Activated CD8-positive, alpha-beta T cell treated with anti-CD3 and anti-CD28 coated beads for 36 hours (primary cell): ENCODE measurements at regions not wholly inside any gene's neighbourhood (a gene's known extent, or its start where the extent isn't known, plus 50 kb on each side); places are given as distances from the start of the nearest gene placed in this dataset.

Experiments used
- ATAC-seq: fragments of 200-7000 bp; cut with Tn5 transposase; one replicate; pipeline ENCODE4 v1.10.0; 2021; ENCODE audit warnings: mild to moderate bottlenecking, moderate library complexity
- CTCF ChIA-PET: fragments of 350-600 bp; sonication (Branson Sonifier 250); formaldehyde crosslinking; loops from one replicate; lab custom pipeline; 2021; ENCODE audit warnings: antibody characterized with exemption; lab: Charles Lee
- POLR2A ChIA-PET: fragments of 350-600 bp; sonication (Branson Sonifier 250); formaldehyde crosslinking; loops from one replicate; lab custom pipeline; 2021; ENCODE audit warnings: antibody characterized with exemption; lab: Charles Lee
- DNase-seq: peaks from one replicate; pipeline ENCODE4 v3.0.0-alpha.2; 2020
- H3K27ac Mint-ChIP-seq: one replicate; pipeline ENCODE4 v1.8.0; 2021; ENCODE audit warnings: mild to moderate bottlenecking, mixed read lengths
- H3K27me3 Mint-ChIP-seq: one replicate; pipeline ENCODE4 v1.8.0; 2021; ENCODE audit warnings: mixed read lengths
- H3K36me3 Mint-ChIP-seq: one replicate; pipeline ENCODE4 v1.8.0; 2021; ENCODE audit warnings: low read depth, mixed read lengths
- H3K4me1 Mint-ChIP-seq: one replicate; pipeline ENCODE4 v1.8.0; 2021; ENCODE audit warnings: low read depth, mixed read lengths
- H3K4me3 Mint-ChIP-seq: one replicate; pipeline ENCODE4 v1.8.0; 2021; ENCODE audit warnings: mild to moderate bottlenecking, moderate library complexity, mixed read lengths
- H3K9me3 Mint-ChIP-seq: one replicate; pipeline ENCODE4 v1.8.0; 2021; ENCODE audit warnings: mixed read lengths
- intact Hi-C: fragments of 100-400 bp; cut with micrococcal nuclease; formaldehyde crosslinking; loops from one replicate; pipeline ENCODE4 v1.10.0; 2022
- TF ChIP-seq, protein P1 (sequence below): fragments of 200-600 bp; IDR thresholded peaks from one replicate; pipeline ENCODE4 v1.8.0; 2022; ENCODE audit warnings: antibody characterized with exemption, mild to moderate bottlenecking

DNA sequence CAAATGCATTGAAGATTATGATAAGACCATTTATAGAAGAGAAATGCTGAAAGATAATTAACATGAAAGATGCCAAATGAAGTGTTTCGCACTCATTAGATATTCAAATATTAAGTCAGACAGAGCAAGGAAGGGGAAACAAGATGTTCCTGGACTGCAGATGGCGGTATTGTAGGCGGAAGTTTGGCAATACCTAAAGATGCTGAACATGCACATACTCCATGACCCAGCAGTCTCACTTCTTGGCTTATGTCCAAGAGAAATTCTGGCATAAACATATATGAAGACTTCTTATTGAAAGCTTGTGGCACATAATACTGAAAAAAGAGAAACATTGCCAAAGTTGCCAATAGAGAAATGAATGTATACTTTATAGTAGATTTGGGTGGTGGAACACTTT, 325.4 kb upstream of the SEMA3C start:
- DNase-seq (no peak), ATAC-seq (no peak)
- ChIA-PET CTCF (no interaction called here), POLR2A (no interaction called here)
- no peak overlapping the region for H3K4me3 Mint-ChIP-seq
- no peak overlapping the region for H3K27ac Mint-ChIP-seq
- no peaks in the 10 kb centered on the region for H3K4me1 Mint-ChIP-seq
- intact Hi-C loops: no loop called here
- H3K27me3 Mint-ChIP-seq: no peaks in the 10 kb centered on the region
- peaks cover 5% of the 10 kb centered on the region for H3K9me3 Mint-ChIP-seq
- TF ChIP-seq, protein P1, sequence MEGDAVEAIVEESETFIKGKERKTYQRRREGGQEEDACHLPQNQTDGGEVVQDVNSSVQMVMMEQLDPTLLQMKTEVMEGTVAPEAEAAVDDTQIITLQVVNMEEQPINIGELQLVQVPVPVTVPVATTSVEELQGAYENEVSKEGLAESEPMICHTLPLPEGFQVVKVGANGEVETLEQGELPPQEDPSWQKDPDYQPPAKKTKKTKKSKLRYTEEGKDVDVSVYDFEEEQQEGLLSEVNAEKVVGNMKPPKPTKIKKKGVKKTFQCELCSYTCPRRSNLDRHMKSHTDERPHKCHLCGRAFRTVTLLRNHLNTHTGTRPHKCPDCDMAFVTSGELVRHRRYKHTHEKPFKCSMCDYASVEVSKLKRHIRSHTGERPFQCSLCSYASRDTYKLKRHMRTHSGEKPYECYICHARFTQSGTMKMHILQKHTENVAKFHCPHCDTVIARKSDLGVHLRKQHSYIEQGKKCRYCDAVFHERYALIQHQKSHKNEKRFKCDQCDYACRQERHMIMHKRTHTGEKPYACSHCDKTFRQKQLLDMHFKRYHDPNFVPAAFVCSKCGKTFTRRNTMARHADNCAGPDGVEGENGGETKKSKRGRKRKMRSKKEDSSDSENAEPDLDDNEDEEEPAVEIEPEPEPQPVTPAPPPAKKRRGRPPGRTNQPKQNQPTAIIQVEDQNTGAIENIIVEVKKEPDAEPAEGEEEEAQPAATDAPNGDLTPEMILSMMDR: no peak
- no peaks in the 10 kb centered on the region for H3K36me3 Mint-ChIP-seq

DNA sequence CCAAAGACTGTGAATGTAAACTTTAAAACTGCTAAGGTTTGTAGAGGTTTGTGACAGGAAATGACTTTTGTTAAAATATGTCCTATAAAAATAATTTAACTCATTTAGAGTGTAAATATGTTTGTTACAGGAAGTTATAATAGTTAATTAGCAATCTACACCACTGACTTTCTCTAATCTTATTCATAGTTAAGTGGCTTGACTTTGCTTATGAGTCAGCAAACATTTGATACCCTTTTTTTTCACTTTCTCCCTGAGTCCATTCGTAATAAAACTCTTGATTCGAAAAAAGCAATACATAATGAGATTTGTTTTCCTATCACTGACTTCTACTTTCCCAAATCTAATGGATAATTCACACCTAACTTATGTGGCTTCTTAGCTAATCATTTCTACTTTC, 317.7 kb upstream of the SEMA3C start:
- DNase-seq (no peak), ATAC-seq (no peak)
- ChIA-PET CTCF (no interaction called here), POLR2A (no interaction called here)
- Mint-ChIP-seq H3K36me3 (no peaks in the 10 kb centered on the region), H3K4me3 (no peak overlapping the region), H3K4me1 (no peaks in the 10 kb centered on the region), H3K27me3 (no peaks in the 10 kb centered on the region), H3K9me3 (no peaks in the 10 kb centered on the region), H3K27ac (no peak overlapping the region)
- intact Hi-C loops: no loop called here
- TF ChIP-seq, protein P1: no peak

DNA sequence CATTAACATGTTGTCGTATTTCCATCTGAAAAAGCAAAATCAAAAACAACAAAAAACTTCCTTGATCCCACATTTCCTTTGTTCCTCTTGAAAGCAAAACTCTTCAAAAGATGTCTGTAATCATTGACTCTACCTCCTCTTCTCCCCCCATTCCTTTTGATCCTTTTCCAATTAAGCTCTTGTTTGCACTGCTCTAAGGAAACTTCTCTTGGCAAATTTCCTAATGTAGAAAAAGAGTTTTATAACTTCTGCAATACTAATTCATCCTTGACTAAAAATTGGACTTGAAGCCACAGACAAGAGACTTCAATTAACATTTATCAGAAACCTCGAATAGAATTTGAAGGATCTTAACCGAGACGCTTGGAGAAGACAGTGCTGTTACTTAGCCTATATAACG, 317.1 kb upstream of the SEMA3C start:
- no peaks in the 10 kb centered on the region for H3K4me1 Mint-ChIP-seq
- CTCF ChIA-PET: no interaction called here

DNA sequence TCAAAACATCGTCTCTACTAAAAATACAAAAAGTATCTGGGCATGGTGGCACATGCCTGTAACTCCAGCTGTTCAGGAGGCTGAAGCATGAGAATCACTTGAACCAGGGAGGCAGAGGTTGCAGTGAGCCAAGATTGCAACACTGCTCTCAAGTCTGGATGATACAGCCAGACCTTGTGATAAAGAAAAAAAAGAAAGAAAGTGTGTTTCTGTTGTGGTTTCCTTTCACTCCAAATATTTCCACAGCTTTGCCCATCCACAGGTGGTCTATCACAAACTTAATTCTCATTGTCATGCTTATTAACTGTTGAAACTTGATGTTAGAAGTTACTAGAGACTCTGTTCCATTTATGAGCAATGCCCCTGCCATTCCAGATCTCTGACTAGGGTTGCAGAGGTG, 316.0 kb upstream of the SEMA3C start:
- no peak overlapping the region for H3K4me3 Mint-ChIP-seq
- no peak overlapping the region for H3K27ac Mint-ChIP-seq
- intact Hi-C loops: no loop called here
- no peaks in the 10 kb centered on the region for H3K4me1 Mint-ChIP-seq
- ChIA-PET CTCF (no interaction called here), POLR2A (no interaction called here)
- DNase-seq (no peak), ATAC-seq (no peak)
- no peaks in the 10 kb centered on the region for H3K9me3 Mint-ChIP-seq
- no peaks in the 10 kb centered on the region for H3K36me3 Mint-ChIP-seq
- TF ChIP-seq, protein P1: no peak
- no peaks in the 10 kb centered on the region for H3K27me3 Mint-ChIP-seq

More for the DNA sequence above, 317.1 kb upstream of the SEMA3C start:
- Mint-ChIP-seq H3K4me3 (no peak overlapping the region), H3K36me3 (no peaks in the 10 kb centered on the region), H3K27me3 (no peaks in the 10 kb centered on the region), H3K9me3 (no peaks in the 10 kb centered on the region), H3K27ac (no peak overlapping the region)
- DNase-seq (no peak), ATAC-seq (no peak)
- intact Hi-C loops: no loop called here
- POLR2A ChIA-PET: no interaction called here
- TF ChIP-seq, protein P1: no peak

DNA sequence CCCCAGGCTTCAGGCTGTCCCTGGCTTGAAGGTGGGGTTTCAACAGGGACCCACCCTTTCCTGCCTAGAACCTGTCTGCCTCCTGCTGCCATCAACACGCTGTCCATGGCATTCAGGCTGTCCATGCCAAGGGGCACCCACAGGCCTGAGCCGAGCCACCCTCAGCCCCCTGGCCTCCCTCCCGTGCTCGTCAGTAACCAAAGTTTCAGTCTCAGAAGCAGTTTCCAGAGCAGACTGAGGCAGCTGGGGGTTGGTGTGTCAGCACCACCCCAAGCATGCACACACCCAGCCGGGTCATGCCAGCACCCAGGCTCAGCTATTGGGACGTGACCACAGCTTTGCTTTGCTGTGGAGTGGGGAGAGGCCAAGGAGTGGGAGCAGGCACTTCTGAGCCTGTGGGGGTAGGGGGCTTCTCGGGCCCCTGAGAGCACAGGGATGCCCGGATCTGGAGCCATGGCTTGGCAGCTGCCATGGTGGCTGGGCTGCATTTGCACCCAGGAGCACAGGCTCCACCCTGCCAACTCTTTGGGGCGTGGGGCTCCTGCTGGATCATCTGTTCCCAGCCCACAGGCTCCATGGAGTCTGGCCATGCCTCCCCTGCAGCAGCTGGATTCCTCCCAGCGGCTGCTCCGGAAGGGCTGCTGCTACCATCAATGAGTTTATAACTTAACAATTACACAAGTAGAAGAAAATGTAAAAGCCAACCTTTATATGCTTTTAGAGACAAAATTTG, 314.5 kb upstream of the SEMA3C start:
- Mint-ChIP-seq H3K4me1 (no peaks in the 10 kb centered on the region), H3K27me3 (no peaks in the 10 kb centered on the region), H3K9me3 (no peaks in the 10 kb centered on the region), H3K27ac (no peak overlapping the region), H3K4me3 (no peak overlapping the region), H3K36me3 (no peaks in the 10 kb centered on the region)
- DNase-seq: no peak
- no peak for ATAC-seq
- CTCF ChIA-PET: no interaction called here
- intact Hi-C loops: no loop called here
- POLR2A ChIA-PET: no interaction called here
- TF ChIP-seq, protein P1: no peak
